ENCODE measurements at regions not wholly inside any gene's neighbourhood (a gene's known extent, or its start where the extent isn't known, plus 50 kb on each side); places are given as distances from the start of the nearest gene placed in this dataset.

DNA sequence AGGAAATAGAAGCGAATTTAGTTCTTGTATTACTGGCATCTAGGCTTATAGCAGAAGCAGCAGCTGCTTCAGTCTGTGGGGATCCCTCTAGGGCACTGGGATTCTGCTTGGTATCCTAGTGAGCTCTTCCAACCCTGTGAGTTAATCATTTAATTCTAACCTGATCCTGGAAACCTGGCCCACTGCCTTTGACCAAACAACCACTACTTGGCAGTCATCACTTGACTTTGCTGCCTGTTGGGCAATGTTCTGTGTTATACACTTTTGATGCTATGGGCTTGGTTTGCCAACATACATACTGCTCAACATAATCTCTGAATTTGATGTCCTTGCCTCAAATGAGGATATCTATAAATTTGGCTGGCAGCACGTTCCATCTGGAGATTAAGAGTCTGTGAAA lies 813.4 kb downstream of the ANKRD7 start:
- TF ChIP-seq, protein P1, sequence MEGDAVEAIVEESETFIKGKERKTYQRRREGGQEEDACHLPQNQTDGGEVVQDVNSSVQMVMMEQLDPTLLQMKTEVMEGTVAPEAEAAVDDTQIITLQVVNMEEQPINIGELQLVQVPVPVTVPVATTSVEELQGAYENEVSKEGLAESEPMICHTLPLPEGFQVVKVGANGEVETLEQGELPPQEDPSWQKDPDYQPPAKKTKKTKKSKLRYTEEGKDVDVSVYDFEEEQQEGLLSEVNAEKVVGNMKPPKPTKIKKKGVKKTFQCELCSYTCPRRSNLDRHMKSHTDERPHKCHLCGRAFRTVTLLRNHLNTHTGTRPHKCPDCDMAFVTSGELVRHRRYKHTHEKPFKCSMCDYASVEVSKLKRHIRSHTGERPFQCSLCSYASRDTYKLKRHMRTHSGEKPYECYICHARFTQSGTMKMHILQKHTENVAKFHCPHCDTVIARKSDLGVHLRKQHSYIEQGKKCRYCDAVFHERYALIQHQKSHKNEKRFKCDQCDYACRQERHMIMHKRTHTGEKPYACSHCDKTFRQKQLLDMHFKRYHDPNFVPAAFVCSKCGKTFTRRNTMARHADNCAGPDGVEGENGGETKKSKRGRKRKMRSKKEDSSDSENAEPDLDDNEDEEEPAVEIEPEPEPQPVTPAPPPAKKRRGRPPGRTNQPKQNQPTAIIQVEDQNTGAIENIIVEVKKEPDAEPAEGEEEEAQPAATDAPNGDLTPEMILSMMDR (IDR thresholded peaks at IDR 0.05) = no peak
- no peak for TF ChIP-seq POLR2A (IDR thresholded peaks at IDR 0.05)
- TF ChIP-seq POLR2AphosphoS5 (IDR thresholded peaks at IDR 0.05) = no peak
